Head of caudate nucleus (tissue), 42 donors: ENCODE measurements at regions not wholly inside any gene's neighbourhood (a gene's known extent, or its start where the extent isn't known, plus 50 kb on each side); places are given as distances from the start of the nearest gene placed in this dataset.

Experiments used
- DNase-seq, 42 donors: peaks; one replicate each; pipeline versions ENCODE4 v3.0.0 to v3.0.0-alpha.2; 2020 to 2021; ENCODE audit warnings: mixed read lengths in 7 of 42
- intact Hi-C: fragments of 100-400 bp; cut with DNase I; formaldehyde crosslinking; loops from one replicate; pipeline ENCODE4 v1.15.0; 2022

GRCh38 chr5:160970605-160971191 lies 118.7 kb upstream of the ATP10B start:
- DNase-seq, result no peak
- intact Hi-C loops, result no loop called here

DNA sequence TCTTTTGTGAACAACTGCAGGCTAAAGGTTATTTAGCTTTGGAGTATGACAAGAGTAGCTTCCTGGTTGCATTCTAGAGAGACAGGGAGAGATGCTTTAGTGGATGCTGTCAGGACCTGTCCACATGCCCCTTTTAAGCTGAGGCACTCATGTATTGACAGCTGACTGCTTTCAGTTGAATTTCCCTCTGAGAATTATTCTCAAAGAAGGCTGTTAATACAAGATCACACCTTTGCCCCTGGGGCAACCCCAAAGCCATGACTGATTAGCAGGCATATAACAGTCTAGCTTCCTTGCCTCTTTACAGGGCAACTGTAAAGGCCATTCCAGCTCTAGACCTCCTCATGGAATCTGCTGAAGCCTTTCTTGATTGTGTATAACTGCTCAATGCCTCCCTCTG lies 117.6 kb upstream of the ATP10B start:
- intact Hi-C loops, result no loop called here
- DNase-seq, result no peak

DNA sequence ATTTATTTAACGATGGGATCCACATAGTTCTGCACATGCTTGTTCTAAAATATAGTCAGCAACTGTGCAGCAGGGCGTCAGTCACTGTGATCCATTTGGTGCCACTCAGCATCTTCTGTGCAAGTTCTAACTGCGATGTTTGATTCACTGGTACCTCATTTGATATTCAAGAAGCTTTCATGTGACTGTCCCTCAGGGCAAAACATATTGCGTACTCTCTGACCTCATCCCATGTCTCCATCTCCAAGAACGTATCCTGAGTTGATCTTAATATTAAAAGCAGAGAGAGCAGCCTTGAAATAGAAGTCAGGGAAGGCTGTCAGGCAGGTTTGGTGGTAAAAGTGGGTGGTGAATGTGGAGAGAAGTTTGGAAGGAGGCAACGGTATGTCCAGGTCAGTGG lies 116.5 kb upstream of the ATP10B start:
- peak in 1 of 42 donors; percentile 7 for DNase-seq
- intact Hi-C loops, result no loop called here

DNA sequence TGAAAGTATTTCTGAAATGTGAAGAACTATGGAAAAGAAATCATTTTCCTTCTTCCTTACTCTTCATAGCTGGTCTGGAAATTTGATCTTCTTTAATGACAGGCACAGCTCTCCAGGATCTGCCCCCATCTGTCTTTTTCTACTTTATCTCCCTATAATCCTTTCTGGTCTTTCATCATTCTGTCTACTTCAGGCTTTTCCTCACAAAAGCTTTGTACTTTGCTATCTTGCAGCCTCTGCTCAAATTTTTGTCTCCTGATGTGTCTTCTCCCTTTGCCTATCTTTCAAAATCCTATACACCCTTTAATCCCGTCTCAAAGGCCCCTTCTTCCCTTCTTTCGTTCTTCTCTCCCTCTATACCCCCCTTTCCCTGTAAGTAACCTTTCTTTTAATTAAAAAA lies 114.9 kb upstream of the ATP10B start:
- intact Hi-C loops, result no loop called here
- no peak for DNase-seq

DNA sequence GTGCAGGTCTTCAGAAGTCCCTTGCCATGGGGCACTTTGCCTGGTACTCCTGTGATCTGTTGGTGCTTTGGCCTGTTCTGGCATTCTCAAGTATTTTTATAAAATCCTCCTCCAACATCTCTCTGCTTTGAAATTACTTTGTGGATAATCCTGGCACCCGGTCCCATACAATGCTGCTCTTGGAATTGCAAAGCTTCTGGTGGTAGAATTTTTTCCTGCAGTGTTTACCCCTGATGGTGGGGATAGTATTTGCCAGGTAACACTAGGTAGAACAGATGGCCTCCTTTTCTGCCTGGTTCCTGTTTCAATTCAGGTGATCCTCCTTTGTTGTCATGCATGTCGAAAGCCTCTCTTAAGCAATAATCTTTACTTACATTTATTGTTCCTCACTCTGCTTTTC lies 109.8 kb upstream of the ATP10B start:
- intact Hi-C loops, result no loop called here
- DNase-seq, result no peak

DNA sequence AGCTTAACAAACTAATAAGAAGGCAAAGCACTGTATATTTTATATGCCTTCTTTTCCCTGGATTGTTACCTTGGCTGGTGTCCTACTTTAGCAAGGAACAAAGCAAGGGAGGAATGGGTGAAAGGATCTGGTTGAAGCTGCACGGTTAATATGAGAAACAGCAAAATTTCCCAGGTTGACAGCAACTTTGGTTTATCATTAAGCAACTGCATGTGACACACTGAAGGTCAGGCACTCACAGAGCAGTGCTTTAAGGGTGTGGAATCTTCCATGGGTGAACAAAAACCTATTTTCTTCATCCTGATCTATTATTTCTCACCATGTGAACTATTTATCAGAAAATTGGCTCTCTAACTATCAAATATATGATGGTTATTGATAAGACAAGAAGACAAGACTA lies 109.0 kb upstream of the ATP10B start:
- intact Hi-C loops, result no loop called here
- DNase-seq, result no peak

DNA sequence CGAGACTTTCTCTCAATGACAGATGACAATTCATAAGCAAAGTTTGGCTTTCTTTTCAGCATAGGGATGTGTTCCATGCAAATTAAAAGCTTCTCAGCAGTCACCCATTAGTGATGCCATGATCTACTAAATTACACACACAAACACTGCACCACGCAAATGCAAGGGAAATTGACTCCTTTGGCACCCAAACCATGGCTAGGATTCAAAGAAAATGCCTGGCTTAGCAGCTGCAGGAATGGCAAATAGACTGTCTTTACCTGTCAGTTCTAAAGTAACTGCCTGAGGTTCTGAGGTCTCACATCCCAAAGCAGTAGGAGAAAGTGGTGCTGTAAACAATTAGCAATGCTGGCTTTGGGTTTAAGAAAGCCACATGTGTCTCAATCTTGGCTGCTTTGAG lies 108.6 kb upstream of the ATP10B start:
- intact Hi-C loops, result no loop called here
- no peak for DNase-seq

- peak in 4 of 42 donors; percentile 8 to 48 (median 17) for DNase-seq
- intact Hi-C loops, result no loop called here
Observed at GRCh38 chr5:160959804-160960203, 107.8 kb upstream of the ATP10B start.

- intact Hi-C loops, result no loop called here
- DNase-seq, result no peak
Observed at GRCh38 chr5:160957312-160957861, 105.4 kb upstream of the ATP10B start.

DNA sequence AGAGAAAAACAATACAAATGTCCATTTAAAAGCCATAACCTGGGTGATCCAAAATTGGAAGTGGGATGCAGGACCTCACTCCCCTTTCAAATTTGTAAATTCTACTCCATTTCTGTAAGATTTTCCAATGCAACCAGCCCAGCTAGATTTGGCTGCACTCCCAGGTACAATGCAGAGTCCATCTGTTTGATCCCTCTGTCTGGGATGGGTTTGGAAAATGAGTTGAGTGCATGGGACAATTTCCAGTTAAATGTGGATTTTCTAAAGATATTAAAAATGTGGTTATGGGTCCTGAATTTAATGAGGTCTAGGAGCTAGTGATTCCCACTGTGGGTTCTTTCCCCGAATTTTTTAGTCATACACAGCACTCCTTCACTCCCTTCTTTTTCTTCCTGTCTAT lies 104.0 kb upstream of the ATP10B start:
- intact Hi-C loops, result no loop called here
- no peak for DNase-seq

GRCh38 chr5:160950311-160950710 lies 98.3 kb upstream of the ATP10B start:
- intact Hi-C loops, result no loop called here
- DNase-seq, result no peak

- DNase-seq, result no peak
- intact Hi-C loops, result no loop called here
Observed at GRCh38 chr5:160940725-160941124, 88.7 kb upstream of the ATP10B start.

GRCh38 chr5:160938532-160938931 lies 86.5 kb upstream of the ATP10B start:
- DNase-seq, result peak in 27 of 42 donors; percentile 7 to 69 (median 45)
- intact Hi-C loops, result no loop called here

DNA sequence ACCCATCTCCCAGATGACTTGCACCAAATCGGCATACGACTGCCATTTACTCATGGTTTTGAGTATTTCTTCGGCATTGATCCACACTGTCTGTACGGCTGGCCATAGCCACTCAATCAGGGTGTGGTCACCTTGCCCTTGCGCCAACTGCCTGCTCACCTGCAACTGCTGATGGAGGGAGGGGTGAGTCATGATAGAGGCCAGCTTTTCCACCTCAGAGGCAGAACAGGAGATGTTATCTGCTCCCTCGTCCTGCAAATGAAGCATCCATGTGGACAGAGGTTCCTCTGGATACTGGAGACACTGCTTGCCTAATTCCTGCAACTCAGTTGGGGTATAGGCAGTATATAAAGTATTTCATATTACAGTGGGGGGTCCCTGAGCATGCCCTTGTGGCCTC lies 85.6 kb upstream of the ATP10B start:
- intact Hi-C loops, result no loop called here
- DNase-seq, result no peak

- intact Hi-C loops, result no loop called here
- no peak for DNase-seq
Observed at GRCh38 chr5:160935776-160936175, 83.8 kb upstream of the ATP10B start.

DNA sequence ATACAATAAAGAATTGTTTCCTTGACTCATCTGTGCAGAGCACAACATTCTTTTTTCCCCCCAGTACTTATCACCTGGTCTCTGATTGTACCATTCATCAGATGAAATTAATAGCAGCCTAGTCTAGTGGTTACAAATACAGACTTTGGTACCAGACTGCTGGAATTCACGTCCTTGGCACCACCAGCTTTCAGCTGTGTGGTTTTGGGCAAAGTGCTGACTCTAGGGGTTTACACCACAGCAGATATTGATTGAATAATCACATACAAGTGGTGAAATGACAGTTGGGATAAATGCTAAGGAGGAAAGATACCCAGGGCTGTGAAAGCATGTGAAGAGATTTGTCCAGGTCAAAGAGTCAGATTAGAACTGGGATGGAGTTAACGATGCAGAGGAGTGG lies 79.3 kb upstream of the ATP10B start:
- no peak for DNase-seq

DNA sequence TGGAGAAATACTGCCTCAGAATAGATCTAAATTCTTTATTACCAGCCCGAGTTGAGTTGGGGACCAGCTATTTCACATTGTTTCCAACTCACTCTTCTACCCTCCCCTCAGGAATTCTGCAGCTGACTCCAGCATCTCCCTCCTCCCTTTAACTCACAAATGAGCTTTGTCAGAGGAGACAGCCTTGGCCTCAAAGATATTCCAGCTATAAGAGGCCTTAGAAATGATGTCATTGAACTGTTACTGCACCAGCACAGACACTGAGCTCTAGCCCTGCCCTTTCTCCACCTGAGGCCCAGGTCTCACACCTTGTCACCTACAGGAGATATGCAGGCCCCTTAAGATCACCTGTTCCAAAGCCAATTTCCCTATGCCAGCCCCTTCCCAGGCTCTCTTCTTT lies 78.4 kb upstream of the ATP10B start:
- intact Hi-C loops, result no loop called here
- peak in 7 of 42 donors; percentile 10 to 49 (median 22) for DNase-seq

More for the DNA sequence above, 79.3 kb upstream of the ATP10B start:
- intact Hi-C loops, result no loop called here

GRCh38 chr5:160929906-160930305 lies 77.9 kb upstream of the ATP10B start:
- DNase-seq, result no peak
- intact Hi-C loops, result no loop called here

DNA sequence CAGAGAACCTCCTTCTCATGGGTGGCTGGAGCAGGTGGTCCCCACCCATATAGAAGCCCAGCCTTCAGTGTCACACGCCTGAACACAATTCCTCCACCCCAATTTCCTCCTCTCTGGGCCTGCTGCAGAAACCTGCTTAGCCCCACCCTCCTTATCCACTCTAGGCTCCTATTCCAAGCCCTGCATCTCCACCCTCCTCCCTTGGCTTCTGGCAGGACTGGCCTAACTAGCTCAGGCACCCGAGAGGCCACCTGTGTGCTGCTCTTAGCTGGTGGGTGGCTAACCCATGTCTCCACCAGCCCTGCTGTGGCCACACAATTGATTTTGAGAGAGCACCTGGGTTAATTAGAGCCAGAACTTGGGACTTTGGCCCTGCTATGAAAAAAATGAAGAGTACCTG lies 77.3 kb upstream of the ATP10B start:
- no peak for DNase-seq
- intact Hi-C loops, result no loop called here

GRCh38 chr5:160926428-160926827 lies 74.4 kb upstream of the ATP10B start:
- DNase-seq, result peak in 26 of 42 donors; percentile 4 to 58 (median 26)
- intact Hi-C loops, result no loop called here

DNA sequence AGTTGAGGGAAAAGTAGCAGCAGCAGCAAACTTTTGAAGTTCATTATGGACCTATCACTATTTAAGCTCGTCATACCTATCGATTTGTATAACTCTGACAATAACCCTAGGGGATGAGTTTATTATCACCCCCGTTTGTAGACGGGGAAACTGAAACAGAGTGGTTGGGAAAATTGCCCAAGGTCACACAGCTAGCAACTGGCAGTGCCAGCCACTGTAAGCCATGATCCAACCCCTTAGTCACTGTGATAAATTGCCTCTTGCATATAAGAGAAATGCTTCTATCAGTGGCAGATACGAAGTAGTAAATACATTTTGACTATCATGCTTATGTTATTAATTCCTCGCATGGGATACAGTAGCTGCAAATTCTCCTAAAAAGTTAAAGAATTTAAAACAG lies 73.3 kb upstream of the ATP10B start:
- peak in 1 of 42 donors; percentile 15 for DNase-seq
- intact Hi-C loops, result no loop called here
